Stomach (tissue), 8 donors: ENCODE measurements at regions not wholly inside any gene's neighbourhood (a gene's known extent, or its start where the extent isn't known, plus 50 kb on each side); places are given as distances from the start of the nearest gene placed in this dataset.

ENCODE experiments used
- DNase-seq, 2 donors: peaks; one replicate each; pipeline versions ENCODE4 v3.0.0 to v3.0.0-alpha.2; 2013 to 2019
- H3K27ac ChIP-seq, 5 donors: fragments of 200-600 bp in 4 of 5; sonication (generic) in 4 of 5; one replicate each; pipeline ENCODE4 v1.5.1; 2013 to 2019; ENCODE audit warnings: mild to moderate bottlenecking in 1 of 5, moderate library complexity in 1 of 5
- H3K27me3 ChIP-seq, 3 donors: fragments of 200-600 bp; sonication (generic); one replicate each; pipeline ENCODE4 v1.5.1; 2017 to 2019; ENCODE audit warnings: mixed run types in 1 of 3
- H3K36me3 ChIP-seq, 4 donors: fragments of 200-600 bp; sonication (generic); 1 replicate in 3 of 4; 2 replicates in 1 of 4; pipeline ENCODE4 v1.5.1; 2016 to 2019
- H3K4me1 ChIP-seq, 4 donors: fragments of 200-600 bp; sonication (generic); one replicate each; pipeline ENCODE4 v1.5.1; 2016 to 2019
- H3K4me3 ChIP-seq, 4 donors: fragments of 200-600 bp; sonication (generic) in 3 of 4; one replicate each; pipeline ENCODE4 v1.5.1; 2016 to 2019; ENCODE audit warnings: mild to moderate bottlenecking in 1 of 4
- H3K9me3 ChIP-seq, 4 donors: fragments of 200-600 bp; sonication (generic); one replicate each; pipeline ENCODE4 v1.5.1; 2016 to 2019
- EP300 ChIP-seq: sonication (generic); formaldehyde crosslinking; IDR thresholded peaks from one replicate; pipeline ENCODE4 v1.6.1; 2017; ENCODE audit warnings: antibody characterized with exemption
- POLR2A ChIP-seq, 4 donors: fragments of 450-650 bp; IDR thresholded peaks; one replicate each; pipeline ENCODE4 v1.6.1; 2016; ENCODE audit warnings: antibody characterized with exemption in 4 of 4, control low read depth in 2 of 4, mild to moderate bottlenecking in 1 of 4, moderate library complexity in 1 of 4
- POLR2AphosphoS5 ChIP-seq, 3 donors: sonication (generic); formaldehyde crosslinking; IDR thresholded peaks; one replicate each; pipeline ENCODE4 v1.6.1; 2016; ENCODE audit warnings: antibody characterized with exemption in 3 of 3
- WGBS, 5 donors: extraction: QIAGEN DNeasy Blood & Tissue Kit in 3 of 5; methylation state at CpG; one replicate each; pipeline versions ENCODE4 v1.1.5 to v1.1.7; 2013 to 2018; 5-methylcytosine and 5-hydroxymethylcytosine counted together
- intact Hi-C: fragments of 100-400 bp; cut with DNase I; formaldehyde crosslinking; loops from one replicate; pipeline ENCODE4 v1.15.1; 2023; ENCODE audit warnings: low total_unique reads
- TF ChIP-seq, protein P1 (sequence below), 7 experiments: fragments of 450-650 bp in 4 of 7; fragments of 200-600 bp in 3 of 7; sonication (generic) in 3 of 7; IDR thresholded peaks; one replicate each; pipeline ENCODE4 v1.5.1; 2016 to 2019; ENCODE audit warnings: antibody characterized with exemption in 7 of 7, control low read depth in 2 of 7, mild to moderate bottlenecking in 1 of 7
- donor health status: healthy with polysubstance abuse.
- donor health status: Bipolar disorder and iron deficiency.
- donor health status: healthy.

DNA sequence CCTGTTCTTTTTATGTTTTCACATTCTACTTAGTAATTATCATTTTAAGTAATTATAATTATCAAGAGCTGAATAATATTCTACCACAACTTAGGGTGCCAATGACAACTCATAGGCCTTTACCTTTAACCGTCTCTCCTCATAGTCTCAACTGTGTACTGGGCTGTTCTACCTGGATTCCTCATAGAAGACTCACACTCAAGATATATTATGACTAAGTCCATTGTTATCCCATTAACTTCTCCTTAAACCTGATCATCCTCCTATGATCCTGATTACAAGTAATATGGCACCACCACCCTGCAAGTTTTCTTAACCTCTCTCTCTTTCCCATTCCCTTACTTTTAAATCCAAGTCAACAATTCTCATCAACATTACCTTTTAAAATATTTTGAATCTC lies 285.9 kb upstream of the VEPH1 start:
- Histone ChIP-seq H3K27me3 (no peaks in the 10 kb centered on the region), H3K36me3 (no peaks in the 10 kb centered on the region), H3K9me3 (no peaks in the 10 kb centered on the region), H3K27ac (no peak overlapping the region), H3K4me1 (peaks cover 0 to 11% (median 2%) of the 10 kb centered on the region in 4 donors), H3K4me3 (no peak overlapping the region)
- no peak for TF ChIP-seq POLR2A (IDR thresholded peaks at IDR 0.05)
- TF ChIP-seq, protein P1, sequence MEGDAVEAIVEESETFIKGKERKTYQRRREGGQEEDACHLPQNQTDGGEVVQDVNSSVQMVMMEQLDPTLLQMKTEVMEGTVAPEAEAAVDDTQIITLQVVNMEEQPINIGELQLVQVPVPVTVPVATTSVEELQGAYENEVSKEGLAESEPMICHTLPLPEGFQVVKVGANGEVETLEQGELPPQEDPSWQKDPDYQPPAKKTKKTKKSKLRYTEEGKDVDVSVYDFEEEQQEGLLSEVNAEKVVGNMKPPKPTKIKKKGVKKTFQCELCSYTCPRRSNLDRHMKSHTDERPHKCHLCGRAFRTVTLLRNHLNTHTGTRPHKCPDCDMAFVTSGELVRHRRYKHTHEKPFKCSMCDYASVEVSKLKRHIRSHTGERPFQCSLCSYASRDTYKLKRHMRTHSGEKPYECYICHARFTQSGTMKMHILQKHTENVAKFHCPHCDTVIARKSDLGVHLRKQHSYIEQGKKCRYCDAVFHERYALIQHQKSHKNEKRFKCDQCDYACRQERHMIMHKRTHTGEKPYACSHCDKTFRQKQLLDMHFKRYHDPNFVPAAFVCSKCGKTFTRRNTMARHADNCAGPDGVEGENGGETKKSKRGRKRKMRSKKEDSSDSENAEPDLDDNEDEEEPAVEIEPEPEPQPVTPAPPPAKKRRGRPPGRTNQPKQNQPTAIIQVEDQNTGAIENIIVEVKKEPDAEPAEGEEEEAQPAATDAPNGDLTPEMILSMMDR (IDR thresholded peaks at IDR 0.05), result no peak
- TF ChIP-seq EP300, result no peak
- no peak for TF ChIP-seq POLR2AphosphoS5 (IDR thresholded peaks at IDR 0.05)
- intact Hi-C loops, result no loop called here
- 82 to 98% (median 95%) methylated on average over 1 of the region's 1 CpG for WGBS, 5 donors
- no peak for DNase-seq

DNA sequence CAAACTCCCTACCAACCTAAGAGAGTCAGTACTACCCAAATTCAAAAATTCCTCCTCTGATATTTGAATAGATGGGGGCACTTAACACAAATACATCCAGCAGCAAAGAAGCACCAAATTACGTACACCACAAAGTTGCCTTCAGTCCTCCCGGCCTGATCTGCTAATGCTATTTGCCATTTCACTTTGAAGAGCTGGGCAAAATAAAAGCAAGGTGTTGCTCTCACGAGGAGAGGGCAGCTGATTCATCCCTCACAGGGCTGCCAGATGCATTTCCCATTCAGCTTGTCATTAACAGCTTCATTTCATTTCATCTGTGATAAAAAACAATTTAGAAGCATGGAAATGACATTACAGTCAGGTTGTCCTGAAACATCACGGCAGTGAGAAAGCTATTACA lies 283.4 kb upstream of the VEPH1 start:
- DNase-seq, result peak in 1 of 2 donors; percentile 13
- 61 to 70% (median 68%) methylated on average over 4 of the region's 4 CpGs for WGBS, 5 donors

DNA sequence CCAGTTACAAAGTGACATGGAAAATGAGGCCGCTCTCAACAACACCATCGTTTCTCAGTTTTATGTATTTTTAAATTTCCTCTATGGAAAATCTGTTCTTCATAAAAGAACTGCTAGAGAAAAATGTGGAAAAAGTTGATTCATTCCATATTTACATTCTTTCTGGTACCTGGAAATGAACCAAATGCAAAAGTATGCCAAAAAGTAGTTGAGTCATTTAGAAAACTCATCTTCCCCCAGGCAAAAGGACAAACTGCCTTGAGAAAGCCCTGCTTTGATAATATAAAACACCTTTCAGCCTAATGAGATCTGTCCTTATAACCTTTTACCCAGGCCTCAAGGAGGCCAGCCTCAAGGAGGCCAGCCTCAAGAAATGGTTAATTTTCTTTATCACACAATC lies 283.0 kb upstream of the VEPH1 start:
- no peaks in the 10 kb centered on the region for H3K9me3 ChIP-seq
- no peak overlapping the region for H3K4me3 ChIP-seq
- intact Hi-C loops, result no loop called here
- TF ChIP-seq POLR2AphosphoS5 (IDR thresholded peaks at IDR 0.05) (no peak), EP300 (no peak), POLR2A (IDR thresholded peaks at IDR 0.05) (no peak)
- TF ChIP-seq, protein P1 (IDR thresholded peaks at IDR 0.05), result no peak
- H3K36me3 ChIP-seq, result no peaks in the 10 kb centered on the region
- no peak overlapping the region for H3K27ac ChIP-seq
- no peaks in the 10 kb centered on the region for H3K27me3 ChIP-seq
- 58 to 82% (median 77%) methylated on average over 2 of the region's 2 CpGs for WGBS, 5 donors
- H3K4me1 ChIP-seq, result peaks cover 0 to 11% (median 0%) of the 10 kb centered on the region in 4 donors
- DNase-seq, result peak in 1 of 2 donors; percentile 52

More for the DNA sequence above, 283.4 kb upstream of the VEPH1 start:
- Histone ChIP-seq H3K9me3 (no peaks in the 10 kb centered on the region), H3K36me3 (no peaks in the 10 kb centered on the region), H3K4me3 (no peak overlapping the region), H3K27ac (no peak overlapping the region), H3K4me1 (peaks cover 0 to 11% (median 0%) of the 10 kb centered on the region in 4 donors), H3K27me3 (no peaks in the 10 kb centered on the region)
- intact Hi-C loops, result no loop called here
- TF ChIP-seq, protein P1 (IDR thresholded peaks at IDR 0.05), result no peak
- no peak for TF ChIP-seq POLR2A (IDR thresholded peaks at IDR 0.05)
- no peak for TF ChIP-seq POLR2AphosphoS5 (IDR thresholded peaks at IDR 0.05)
- no peak for TF ChIP-seq EP300

DNA sequence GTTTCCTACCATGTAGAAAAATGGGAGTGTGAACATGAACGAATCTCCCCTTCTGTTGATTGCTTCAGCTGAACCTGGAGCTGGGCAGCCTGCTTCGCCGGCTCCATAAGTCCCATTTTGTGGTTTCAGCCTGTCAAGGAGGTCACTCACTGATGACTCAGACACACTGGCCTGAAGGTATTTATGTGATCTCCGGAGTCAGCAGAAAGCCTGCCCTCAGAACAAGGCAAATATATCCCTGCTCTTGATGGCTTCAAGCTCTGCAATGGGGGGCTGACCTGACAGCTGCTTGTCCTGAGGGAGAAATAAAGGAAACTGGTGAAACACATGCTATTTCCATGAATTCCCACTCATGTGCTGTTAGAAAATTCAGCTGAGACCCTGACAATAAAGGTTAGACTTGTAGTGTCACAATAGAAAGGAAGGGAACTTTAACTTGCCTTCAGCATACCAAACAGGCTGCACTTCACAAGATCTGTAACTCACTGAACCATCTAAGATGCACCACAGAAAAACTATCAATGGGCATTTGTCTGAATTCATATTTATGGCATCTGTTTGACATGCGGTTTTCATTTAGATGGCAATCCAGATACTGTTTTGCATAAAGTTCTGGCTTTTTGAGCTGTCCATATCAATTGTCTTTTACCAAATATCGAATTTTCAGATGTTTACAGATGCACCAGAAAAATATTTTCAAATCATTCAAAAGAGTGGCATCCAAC lies 282.0 kb upstream of the VEPH1 start:
- WGBS, 5 donors, result 37 to 59% (median 45%) methylated on average over 6 of the region's 6 CpGs
- no peaks in the 10 kb centered on the region for H3K27me3 ChIP-seq
- H3K4me3 ChIP-seq, result no peak overlapping the region
- H3K27ac ChIP-seq, result no peak overlapping the region
- TF ChIP-seq EP300, result no peak
- TF ChIP-seq POLR2A (IDR thresholded peaks at IDR 0.05), result no peak
- TF ChIP-seq, protein P1 (IDR thresholded peaks at IDR 0.05), result no peak
- no peak for TF ChIP-seq POLR2AphosphoS5 (IDR thresholded peaks at IDR 0.05)
- peaks cover 0 to 11% (median 0%) of the 10 kb centered on the region in 4 donors for H3K4me1 ChIP-seq
- H3K36me3 ChIP-seq, result no peaks in the 10 kb centered on the region
- DNase-seq, result peak in 1 of 2 donors; percentile 5
- intact Hi-C loops, result no loop called here
- no peaks in the 10 kb centered on the region for H3K9me3 ChIP-seq
